ENCODE measurements at regions not wholly inside any gene's neighbourhood (a gene's known extent, or its start where the extent isn't known, plus 50 kb on each side); places are given as distances from the start of the nearest gene placed in this dataset.

GRCh38 chr1:101299141-101299540 lies 62.3 kb downstream of the S1PR1 start:
- H3K36me3 ChIP-seq (ENCODE audit: control insufficient read depth in 2 of 4, insufficient read depth in 4 of 4, low read length in 3 of 4): no peaks in the 10 kb centered on the region
- TF ChIP-seq FOSL1 (IDR thresholded peaks at IDR 0.05; ENCODE audit: insufficient read depth, low read depth, low read length) (no peak), TAF7 (optimal IDR thresholded peaks at IDR 0.05; ENCODE audit: borderline replicate concordance, low read depth, low read length) (no peak), ATF3 (IDR thresholded peaks at IDR 0.05; ENCODE audit: insufficient read depth, low read depth, low read length) (no peak), EGR1 (IDR thresholded peaks at IDR 0.05; ENCODE audit: borderline replicate concordance, low read depth, low read length) (no peak), SUZ12 (IDR thresholded peaks at IDR 0.05; ENCODE audit: low read length) (no peak), BACH1 (IDR thresholded peaks at IDR 0.05; ENCODE audit: low read length) (no peak), NRF1 (IDR thresholded peaks at IDR 0.05; ENCODE audit: low read depth, low read length) (no peak), KDM4A (IDR thresholded peaks at IDR 0.05; ENCODE audit: low read depth, low read length, severe bottlenecking) (no peak), KDM1A (IDR thresholded peaks at IDR 0.05; ENCODE audit: borderline replicate concordance, low read length) (no peak), SIRT6 (IDR thresholded peaks at IDR 0.05; ENCODE audit: low read length) (no peak), CBX8 (IDR thresholded peaks at IDR 0.05; ENCODE audit: borderline replicate concordance, low read depth, low read length) (no peak), RAD21 (IDR thresholded peaks at IDR 0.05 in 1 of 2, conservative IDR thresholded peaks at IDR 0.05 in 1 of 2; ENCODE audit: low read depth in 2 of 2, low read length in 2 of 2) (no peak), POLR2AphosphoS5 (IDR thresholded peaks at IDR 0.05; ENCODE audit: low read depth, low read length) (no peak), JUN (IDR thresholded peaks at IDR 0.05; ENCODE audit: low read depth, low read length) (no peak)
- H4K5ac ChIP-seq (ENCODE audit: insufficient read length, low read depth, low read length): no peak overlapping the region
- H3K4me2 ChIP-seq (ENCODE audit: insufficient read depth in 1 of 2, low read depth in 2 of 2, low read length in 2 of 2): no peak overlapping the region
- H3K9ac ChIP-seq (replicated peaks in 1 of 4; ENCODE audit: extremely low read depth in 1 of 4, low read depth in 3 of 4, low read length in 3 of 4): no peak overlapping the region
- no peak overlapping the region for H3K27ac ChIP-seq (ENCODE audit: low read depth, low read length)
- H4K20me1 ChIP-seq (replicated peaks in 1 of 2; ENCODE audit: control insufficient read depth in 1 of 2, insufficient read depth in 2 of 2, low read length in 2 of 2): no peaks in the 10 kb centered on the region
- no peak overlapping the region for H3K23ac ChIP-seq (ENCODE audit: insufficient read length)
- no peak overlapping the region for H3K4me3 ChIP-seq (ENCODE audit: extremely low read depth in 1 of 4, insufficient read depth in 2 of 4, low read depth in 3 of 4, low read length in 4 of 4)
- no peak overlapping the region for H3K14ac ChIP-seq (ENCODE audit: insufficient read length)
- H2BK20ac ChIP-seq (ENCODE audit: low read length): no peak overlapping the region
- WGBS, 2 experiments (ENCODE audit: extremely low coverage in 1 of 2, insufficient coverage in 1 of 2, insufficient read length in 1 of 2, insufficient replicate concordance in 2 of 2, low coverage in 1 of 2, low lambda C conversion rate in 2 of 2, missing lambda C conversion rate in 1 of 2): 90% methylated on average over 3 of the region's 4 CpGs; no CpG with 5 or more reads in 1 of the 2 experiments
- H3K9me3 ChIP-seq (ENCODE audit: insufficient read depth in 2 of 2, low read depth in 1 of 2, low read length in 1 of 2): no peaks in the 10 kb centered on the region
- no peak overlapping the region for H2BK5ac ChIP-seq (ENCODE audit: low read depth, low read length)
- no peak overlapping the region for H2AFZ ChIP-seq (ENCODE audit: low read length)
- H3K79me1 ChIP-seq (ENCODE audit: low read depth, low read length): no peaks in the 10 kb centered on the region
- no peaks in the 10 kb centered on the region for H3K23me2 ChIP-seq (ENCODE audit: low read depth, low read length)
- no peak overlapping the region for H2BK120ac ChIP-seq (replicated peaks; ENCODE audit: low read depth, low read length)
- no peaks in the 10 kb centered on the region for H3K4me1 ChIP-seq (replicated peaks in 1 of 4; ENCODE audit: control insufficient read depth in 3 of 4, insufficient read depth in 4 of 4, low read length in 3 of 4)
- no peak overlapping the region for H2BK15ac ChIP-seq (ENCODE audit: low read length)
- DNase-seq (ENCODE audit: low read depth in 1 of 2, low spot score in 2 of 2) (no peak), FAIRE-seq (no peak)
- no peaks in the 10 kb centered on the region for H3K27me3 ChIP-seq (replicated peaks in 1 of 4; ENCODE audit: control insufficient read depth in 3 of 4, extremely low read depth in 1 of 4, insufficient read depth in 3 of 4, low read length in 3 of 4)
- H2BK12ac ChIP-seq (ENCODE audit: low read depth, low read length): no peak overlapping the region
- ChIA-PET POLR2A (ENCODE audit: partially characterized antibody) (interaction anchor here (0.6 to 1.2 kb wide), 2 partner anchors 10 to 272 kb away, joined by 3 read pairs; no protein-coding TSS in a partner anchor), CTCF (ENCODE audit: partially characterized antibody) (interaction anchor here (0.6 to 4.0 kb wide), 5 partner anchors 10 to 414 kb away, joined by 3 to 19 read pairs (median 16); no protein-coding TSS in a partner anchor)
- no peak overlapping the region for H4K91ac ChIP-seq (replicated peaks; ENCODE audit: insufficient read length, low read length)
- H3K79me2 ChIP-seq (ENCODE audit: control insufficient read depth in 1 of 2, insufficient read depth in 2 of 2, low read length in 2 of 2): no peaks in the 10 kb centered on the region
- H3K18ac ChIP-seq (ENCODE audit: extremely low read depth, low read length): no peak overlapping the region
- H4K8ac ChIP-seq (ENCODE audit: extremely low read depth, insufficient read depth, low read length): no peak overlapping the region
- no peak overlapping the region for H2AK5ac ChIP-seq (ENCODE audit: low read depth, low read length)
- no peak overlapping the region for H3K4ac ChIP-seq (replicated peaks; ENCODE audit: insufficient read length, low read depth, low read length)
- no peak overlapping the region for H3K56ac ChIP-seq (replicated peaks; ENCODE audit: insufficient read length, low read depth, low read length)
